22Rv1 (cell line): ENCODE measurements at regions not wholly inside any gene's neighbourhood (a gene's known extent, or its start where the extent isn't known, plus 50 kb on each side); places are given as distances from the start of the nearest gene placed in this dataset.

ENCODE experiments used
- H3K27ac ChIP-seq: fragments of 450-650 bp; 2 replicates; pipeline ENCODE4 v1.5.1; 2017
- ZFX ChIP-seq: fragments of 450-650 bp; IDR thresholded peaks from 2 replicates; pipeline ENCODE4 v1.6.1; 2017; ENCODE audit warnings: antibody characterized with exemption, borderline replicate concordance
- TF ChIP-seq, protein P1 (sequence below): fragments of 450-650 bp; IDR thresholded peaks from 2 replicates; pipeline ENCODE4 v1.5.1; 2017; ENCODE audit warnings: mild to moderate bottlenecking

DNA sequence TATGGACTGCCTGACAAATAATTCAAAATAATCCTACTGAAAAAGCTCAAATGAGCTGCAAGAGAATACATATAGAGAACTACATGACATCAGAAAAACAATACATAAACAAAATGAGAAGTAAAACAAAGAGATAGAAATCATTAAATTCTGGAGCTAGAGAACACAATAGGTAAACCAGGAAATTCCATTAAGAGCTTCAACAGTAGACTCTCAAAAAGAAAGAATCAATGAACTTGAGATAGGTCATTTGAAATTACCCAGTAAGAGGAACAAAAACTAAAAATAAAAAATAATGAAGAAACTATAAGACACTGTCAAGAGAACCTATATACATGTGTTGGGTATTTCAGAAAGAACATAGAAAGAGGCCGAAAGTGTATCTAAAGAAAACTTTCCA lies 186.3 kb downstream of the PTN start:
- TF ChIP-seq, protein P1, sequence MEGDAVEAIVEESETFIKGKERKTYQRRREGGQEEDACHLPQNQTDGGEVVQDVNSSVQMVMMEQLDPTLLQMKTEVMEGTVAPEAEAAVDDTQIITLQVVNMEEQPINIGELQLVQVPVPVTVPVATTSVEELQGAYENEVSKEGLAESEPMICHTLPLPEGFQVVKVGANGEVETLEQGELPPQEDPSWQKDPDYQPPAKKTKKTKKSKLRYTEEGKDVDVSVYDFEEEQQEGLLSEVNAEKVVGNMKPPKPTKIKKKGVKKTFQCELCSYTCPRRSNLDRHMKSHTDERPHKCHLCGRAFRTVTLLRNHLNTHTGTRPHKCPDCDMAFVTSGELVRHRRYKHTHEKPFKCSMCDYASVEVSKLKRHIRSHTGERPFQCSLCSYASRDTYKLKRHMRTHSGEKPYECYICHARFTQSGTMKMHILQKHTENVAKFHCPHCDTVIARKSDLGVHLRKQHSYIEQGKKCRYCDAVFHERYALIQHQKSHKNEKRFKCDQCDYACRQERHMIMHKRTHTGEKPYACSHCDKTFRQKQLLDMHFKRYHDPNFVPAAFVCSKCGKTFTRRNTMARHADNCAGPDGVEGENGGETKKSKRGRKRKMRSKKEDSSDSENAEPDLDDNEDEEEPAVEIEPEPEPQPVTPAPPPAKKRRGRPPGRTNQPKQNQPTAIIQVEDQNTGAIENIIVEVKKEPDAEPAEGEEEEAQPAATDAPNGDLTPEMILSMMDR: no peak
- no peak for TF ChIP-seq ZFX
- no peak overlapping the region for H3K27ac ChIP-seq

DNA sequence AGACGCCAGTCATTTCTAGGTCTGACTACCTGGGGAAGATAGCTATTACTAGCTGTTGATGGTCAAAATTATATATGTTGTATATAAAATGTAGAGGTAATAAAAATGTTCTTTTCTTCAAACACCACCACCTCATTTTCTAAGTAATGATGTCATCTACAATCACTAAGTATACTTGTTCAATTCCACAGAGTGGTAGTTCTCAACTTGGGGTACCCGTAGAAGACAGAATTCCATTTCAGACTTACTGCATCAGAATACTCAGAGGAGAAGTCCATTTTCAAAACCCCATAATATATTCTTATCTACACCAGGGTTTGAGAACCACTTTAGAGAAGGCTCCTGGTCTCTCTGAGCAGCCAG lies 191.9 kb downstream of the PTN start:
- no peak overlapping the region for H3K27ac ChIP-seq
- no peak for TF ChIP-seq ZFX
- TF ChIP-seq, protein P1: no peak

DNA sequence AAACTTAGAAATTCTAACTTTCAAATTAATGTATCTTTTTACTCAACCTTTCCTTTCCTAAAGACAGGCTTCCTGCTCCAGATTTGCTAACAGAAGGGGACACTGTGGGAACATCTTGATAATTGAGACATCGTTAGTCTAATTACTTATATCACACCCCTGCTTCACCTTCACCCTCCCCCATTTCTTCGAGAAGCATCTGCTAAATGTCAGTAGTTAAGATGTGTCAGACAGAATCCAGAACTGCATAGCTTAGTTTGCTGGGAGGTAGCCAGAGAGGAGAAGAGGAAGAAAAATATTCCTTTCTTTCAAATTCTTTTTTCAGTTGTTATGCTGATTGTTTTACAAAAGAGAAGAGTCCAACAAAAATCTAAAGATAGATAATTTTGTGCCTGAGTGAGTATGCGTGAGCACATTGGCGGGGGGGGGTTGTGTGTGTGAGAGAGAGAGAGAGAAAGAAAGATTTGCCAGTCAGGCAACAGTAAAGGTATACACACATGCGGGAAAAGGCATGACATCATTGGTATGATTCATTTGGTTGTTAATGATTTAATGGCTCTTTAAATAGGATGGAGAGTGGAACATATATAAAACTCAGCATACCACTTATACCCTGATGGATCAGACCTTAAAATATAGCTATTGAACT lies 192.4 kb downstream of the PTN start:
- no peak overlapping the region for H3K27ac ChIP-seq
- TF ChIP-seq, protein P1: no peak
- no peak for TF ChIP-seq ZFX

DNA sequence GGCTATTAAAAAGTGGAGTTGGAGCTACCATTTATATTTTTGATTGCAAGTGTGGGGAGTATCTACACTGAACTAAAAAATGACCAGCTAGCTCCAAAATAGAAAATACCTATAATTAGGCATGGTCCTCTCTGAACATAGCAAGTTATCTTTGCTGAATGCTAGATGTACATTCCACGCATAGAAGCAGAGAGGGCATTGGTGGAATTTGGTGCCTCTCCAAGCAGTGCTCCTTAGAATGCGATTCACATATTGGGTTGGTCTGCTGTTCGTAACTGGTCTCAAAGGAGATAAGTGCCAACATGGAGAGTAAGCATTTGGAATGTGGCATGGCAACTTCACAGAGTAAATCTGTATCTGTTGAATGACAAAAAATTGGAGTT lies 196.2 kb downstream of the PTN start:
- TF ChIP-seq, protein P1: no peak
- no peak for TF ChIP-seq ZFX
- no peak overlapping the region for H3K27ac ChIP-seq

DNA sequence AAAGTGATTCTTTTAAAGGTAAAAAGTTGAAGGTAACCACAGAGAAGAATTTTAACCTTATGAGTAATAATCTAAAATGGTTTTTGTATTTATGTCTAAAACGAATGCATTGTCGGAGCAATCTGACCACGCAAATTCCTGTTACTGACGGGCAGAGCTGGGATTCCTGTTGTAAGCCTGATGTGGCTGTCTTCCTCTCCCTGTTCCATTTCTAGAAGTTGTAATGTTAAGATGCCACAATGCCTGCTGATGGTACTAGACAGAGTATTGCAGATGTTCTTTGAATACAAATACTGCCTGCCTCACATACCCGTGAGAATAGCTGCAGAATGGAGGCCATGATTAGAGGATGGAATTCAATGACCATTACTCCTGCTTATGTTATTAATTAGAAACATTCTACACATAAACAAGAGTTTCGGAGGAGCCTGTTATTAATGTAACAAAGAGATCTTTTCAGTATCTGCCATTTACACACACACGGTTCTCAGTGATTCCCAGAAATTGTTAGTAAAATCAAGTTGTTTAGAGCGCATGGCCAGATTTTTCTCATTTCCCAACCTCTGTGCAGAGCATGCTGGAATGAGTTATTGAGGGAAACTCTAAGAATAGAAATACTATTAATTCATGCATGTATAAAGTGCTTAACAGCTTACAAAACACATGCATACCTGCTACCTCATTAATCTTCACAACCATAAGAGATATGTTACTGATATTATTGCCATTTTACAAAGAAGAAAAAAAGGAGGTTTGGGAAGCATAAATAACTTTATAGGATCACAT lies 196.8 kb downstream of the PTN start:
- H3K27ac ChIP-seq: no peak overlapping the region
- no peak for TF ChIP-seq ZFX
- TF ChIP-seq, protein P1: no peak

DNA sequence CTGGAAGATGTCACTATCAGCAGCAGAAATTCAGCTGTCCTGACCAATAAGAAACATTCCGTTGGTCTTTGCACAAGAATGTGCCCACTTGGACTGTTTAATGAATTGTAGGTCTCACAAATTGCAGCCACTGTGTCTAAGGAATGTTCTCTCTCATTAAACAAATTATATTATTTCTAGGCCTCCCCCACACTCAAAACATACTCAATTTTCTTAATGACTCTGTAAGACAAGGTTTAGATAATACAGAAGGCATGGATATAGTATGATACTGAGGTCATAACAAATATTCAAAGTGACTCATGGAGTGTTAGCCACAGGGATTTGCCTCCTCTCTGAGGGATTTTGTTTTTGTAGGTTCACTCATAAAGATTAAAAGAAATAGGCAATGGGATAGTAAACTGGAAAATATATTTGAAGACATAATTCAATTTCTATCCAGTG lies 197.5 kb downstream of the PTN start:
- TF ChIP-seq, protein P1: no peak
- no peak for TF ChIP-seq ZFX
- no peak overlapping the region for H3K27ac ChIP-seq

DNA sequence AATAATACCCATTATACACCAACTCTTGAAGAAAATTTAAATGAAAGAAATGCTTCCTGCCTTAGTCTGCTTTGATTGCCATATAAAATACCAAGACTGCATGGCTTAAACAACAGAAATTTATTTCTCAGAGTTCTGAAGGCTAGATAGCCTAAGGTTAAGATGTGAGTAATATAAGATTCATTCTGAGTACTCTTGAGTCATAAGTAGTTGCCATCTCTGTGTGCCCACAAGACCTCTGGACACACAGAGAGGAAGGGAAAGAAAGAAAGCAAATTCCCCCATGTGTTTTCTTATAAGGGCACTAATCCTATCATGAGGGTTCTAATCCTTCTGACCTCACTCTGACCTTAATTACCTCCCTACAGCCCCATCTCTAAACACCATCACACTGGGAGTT lies 201.2 kb downstream of the PTN start:
- H3K27ac ChIP-seq: no peak overlapping the region
- no peak for TF ChIP-seq ZFX
- TF ChIP-seq, protein P1: no peak
